Neural progenitor cell (in vitro differentiated cells): ENCODE measurements at regions not wholly inside any gene's neighbourhood (a gene's known extent, or its start where the extent isn't known, plus 50 kb on each side); places are given as distances from the start of the nearest gene placed in this dataset.

Experiments
- DNase-seq: peaks from one replicate; pipeline ENCODE4 v3.0.0-alpha.2; 2016; ENCODE audit warnings: low spot score
- H2AFZ ChIP-seq: fragments of 200-600 bp; sonication (generic); replicated peaks from 2 replicates; pipeline ENCODE4 v1.6.1; 2016; ENCODE audit warnings: antibody characterized with exemption
- H3F3A ChIP-seq: fragments of 200-600 bp; sonication (generic); 2 replicates; pipeline ENCODE4 v1.6.1; 2016; ENCODE audit warnings: antibody characterized with exemption, low read depth
- H3K27ac ChIP-seq: fragments of 200-600 bp; sonication (generic); 2 replicates; pipeline ENCODE4 v1.5.1; 2016; ENCODE audit warnings: mild to moderate bottlenecking
- H3K27me3 ChIP-seq: fragments of 200-600 bp; sonication (generic); 2 replicates; pipeline ENCODE4 v1.6.1; 2016; ENCODE audit warnings: mild to moderate bottlenecking, moderate library complexity
- H3K36me3 ChIP-seq: fragments of 200-600 bp; sonication (generic); 2 replicates; pipeline ENCODE4 v1.5.1; 2016
- H3K4me1 ChIP-seq: fragments of 200-600 bp; sonication (generic); 2 replicates; pipeline ENCODE4 v1.6.1; 2016; ENCODE audit warnings: mixed run types
- H3K4me2 ChIP-seq: fragments of 200-600 bp; sonication (generic); 2 replicates; pipeline ENCODE4 v1.6.1; 2016
- H3K4me3 ChIP-seq: fragments of 200-600 bp; sonication (generic); 2 replicates; pipeline ENCODE4 v1.5.1; 2016
- H3K79me2 ChIP-seq: fragments of 200-600 bp; sonication (generic); 2 replicates; pipeline ENCODE4 v1.6.1; 2016; ENCODE audit warnings: low read depth
- H3K9ac ChIP-seq: fragments of 200-600 bp; sonication (generic); 2 replicates; pipeline ENCODE4 v1.6.1; 2016
- H3K9me3 ChIP-seq: fragments of 200-600 bp; sonication (generic); 2 replicates; pipeline ENCODE4 v1.5.1; 2016; ENCODE audit warnings: low read depth
- H4K20me1 ChIP-seq: fragments of 200-600 bp; sonication (generic); 2 replicates; pipeline ENCODE4 v1.6.1; 2016; ENCODE audit warnings: low read depth
- H3K27ac Mint-ChIP-seq: 3 replicates; pipeline ENCODE4 v1.8.0; 2021; ENCODE audit warnings: mixed read lengths
- H3K27me3 Mint-ChIP-seq: 2 replicates; pipeline ENCODE4 v1.8.0; 2022; ENCODE audit warnings: low read depth, mild to moderate bottlenecking, inconsistent platforms, moderate library complexity, mixed read lengths; ENCODE audit not compliant: insufficient read depth
- H3K36me3 Mint-ChIP-seq: 3 replicates; pipeline ENCODE4 v1.8.0; 2021; ENCODE audit warnings: mixed read lengths
- H3K4me1 Mint-ChIP-seq: 3 replicates; pipeline ENCODE4 v1.8.0; 2021; ENCODE audit warnings: mixed read lengths
- H3K4me3 Mint-ChIP-seq: 3 replicates; pipeline ENCODE4 v1.8.0; 2021; ENCODE audit warnings: mild to moderate bottlenecking, moderate library complexity, mixed read lengths
- H3K9me3 Mint-ChIP-seq: 3 replicates; pipeline ENCODE4 v1.8.0; 2020; ENCODE audit warnings: mixed read lengths
- EZH2 ChIP-seq: fragments of 200-600 bp; sonication (generic); IDR thresholded peaks from 2 replicates; pipeline ENCODE4 v1.6.1; 2017; ENCODE audit warnings: antibody characterized with exemption, mild to moderate bottlenecking, moderate library complexity
- EZH2phosphoT487 ChIP-seq: fragments of 200-600 bp; sonication (generic); IDR thresholded peaks from 2 replicates; pipeline ENCODE4 v1.6.1; 2017; ENCODE audit warnings: antibody characterized with exemption
- TF ChIP-seq, protein P1 (sequence below): fragments of 200-600 bp; sonication (generic); IDR thresholded peaks from 2 replicates; pipeline ENCODE4 v1.5.1; 2017; ENCODE audit warnings: antibody characterized with exemption, mild to moderate bottlenecking

GRCh38 chr4:180205276-180205675 is 2037.9 kb upstream of the TENM3 start:
- Histone ChIP-seq H2AFZ (no peak overlapping the region), H3K79me2 (no peaks in the 10 kb centered on the region), H3K27ac (no peak overlapping the region), H3K4me1 (no peaks in the 10 kb centered on the region), H3F3A (no peaks in the 10 kb centered on the region), H3K4me2 (no peak overlapping the region), H3K9me3 (no peaks in the 10 kb centered on the region), H3K9ac (no peak overlapping the region), H3K27me3 (no peaks in the 10 kb centered on the region), H3K36me3 (no peaks in the 10 kb centered on the region), H3K4me3 (no peak overlapping the region), H4K20me1 (no peaks in the 10 kb centered on the region)
- H3K27ac Mint-ChIP-seq = no peak overlapping the region
- no peaks in the 10 kb centered on the region for H3K36me3 Mint-ChIP-seq
- TF ChIP-seq, protein P1, sequence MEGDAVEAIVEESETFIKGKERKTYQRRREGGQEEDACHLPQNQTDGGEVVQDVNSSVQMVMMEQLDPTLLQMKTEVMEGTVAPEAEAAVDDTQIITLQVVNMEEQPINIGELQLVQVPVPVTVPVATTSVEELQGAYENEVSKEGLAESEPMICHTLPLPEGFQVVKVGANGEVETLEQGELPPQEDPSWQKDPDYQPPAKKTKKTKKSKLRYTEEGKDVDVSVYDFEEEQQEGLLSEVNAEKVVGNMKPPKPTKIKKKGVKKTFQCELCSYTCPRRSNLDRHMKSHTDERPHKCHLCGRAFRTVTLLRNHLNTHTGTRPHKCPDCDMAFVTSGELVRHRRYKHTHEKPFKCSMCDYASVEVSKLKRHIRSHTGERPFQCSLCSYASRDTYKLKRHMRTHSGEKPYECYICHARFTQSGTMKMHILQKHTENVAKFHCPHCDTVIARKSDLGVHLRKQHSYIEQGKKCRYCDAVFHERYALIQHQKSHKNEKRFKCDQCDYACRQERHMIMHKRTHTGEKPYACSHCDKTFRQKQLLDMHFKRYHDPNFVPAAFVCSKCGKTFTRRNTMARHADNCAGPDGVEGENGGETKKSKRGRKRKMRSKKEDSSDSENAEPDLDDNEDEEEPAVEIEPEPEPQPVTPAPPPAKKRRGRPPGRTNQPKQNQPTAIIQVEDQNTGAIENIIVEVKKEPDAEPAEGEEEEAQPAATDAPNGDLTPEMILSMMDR = no peak
- TF ChIP-seq EZH2 = no peak
- H3K4me1 Mint-ChIP-seq = no peaks in the 10 kb centered on the region
- H3K4me3 Mint-ChIP-seq = no peak overlapping the region
- no peak for DNase-seq
- H3K9me3 Mint-ChIP-seq = no peaks in the 10 kb centered on the region
- H3K27me3 Mint-ChIP-seq = no peaks in the 10 kb centered on the region

- Histone ChIP-seq H3K4me1 (no peaks in the 10 kb centered on the region), H3K9me3 (no peaks in the 10 kb centered on the region), H2AFZ (no peak overlapping the region), H3K4me2 (no peak overlapping the region), H3K4me3 (no peak overlapping the region), H3K79me2 (no peaks in the 10 kb centered on the region), H3K9ac (no peak overlapping the region), H4K20me1 (no peaks in the 10 kb centered on the region), H3K27ac (no peak overlapping the region), H3K27me3 (no peaks in the 10 kb centered on the region), H3F3A (no peaks in the 10 kb centered on the region), H3K36me3 (no peaks in the 10 kb centered on the region)
- H3K9me3 Mint-ChIP-seq = no peaks in the 10 kb centered on the region
- no peaks in the 10 kb centered on the region for H3K27me3 Mint-ChIP-seq
- no peak for DNase-seq
- H3K36me3 Mint-ChIP-seq = no peaks in the 10 kb centered on the region
- no peak overlapping the region for H3K4me3 Mint-ChIP-seq
- H3K4me1 Mint-ChIP-seq = peaks cover 2% of the 10 kb centered on the region
- TF ChIP-seq EZH2phosphoT487 (no peak), EZH2 (no peak)
- TF ChIP-seq, protein P1 = no peak
- no peak overlapping the region for H3K27ac Mint-ChIP-seq
Observed at GRCh38 chr4:180207921-180208320, 2035.3 kb upstream of the TENM3 start.

GRCh38 chr4:180217070-180217469 is 2026.1 kb upstream of the TENM3 start:
- no peak overlapping the region for H3K4me3 ChIP-seq
- H3K79me2 ChIP-seq = no peaks in the 10 kb centered on the region
- DNase-seq = no peak
- no peak overlapping the region for H3K4me2 ChIP-seq
- H3F3A ChIP-seq = no peaks in the 10 kb centered on the region
- H3K4me1 ChIP-seq = no peaks in the 10 kb centered on the region
- TF ChIP-seq, protein P1 = no peak
- TF ChIP-seq EZH2 (no peak), EZH2phosphoT487 (no peak)
- no peaks in the 10 kb centered on the region for H3K27me3 ChIP-seq
- no peaks in the 10 kb centered on the region for H3K9me3 ChIP-seq
- H3K36me3 Mint-ChIP-seq = no peaks in the 10 kb centered on the region
- no peak overlapping the region for H2AFZ ChIP-seq
- H3K9me3 Mint-ChIP-seq = peaks cover 3% of the 10 kb centered on the region
- H3K9ac ChIP-seq = no peak overlapping the region
- no peak overlapping the region for H3K27ac Mint-ChIP-seq
- H4K20me1 ChIP-seq = no peaks in the 10 kb centered on the region
- no peaks in the 10 kb centered on the region for H3K36me3 ChIP-seq
- H3K4me1 Mint-ChIP-seq = peaks cover 6% of the 10 kb centered on the region
- no peak overlapping the region for H3K4me3 Mint-ChIP-seq
- H3K27me3 Mint-ChIP-seq = peaks cover 2% of the 10 kb centered on the region
- H3K27ac ChIP-seq = no peak overlapping the region

- no peak for DNase-seq
- Mint-ChIP-seq H3K9me3 (peaks cover 5% of the 10 kb centered on the region), H3K36me3 (no peaks in the 10 kb centered on the region), H3K4me3 (no peak overlapping the region), H3K27ac (no peak overlapping the region), H3K27me3 (peaks cover 2% of the 10 kb centered on the region), H3K4me1 (peaks cover 3% of the 10 kb centered on the region)
- no peaks in the 10 kb centered on the region for H3K79me2 ChIP-seq
- H3K4me3 ChIP-seq = no peak overlapping the region
- no peak overlapping the region for H3K4me2 ChIP-seq
- H4K20me1 ChIP-seq = no peaks in the 10 kb centered on the region
- no peaks in the 10 kb centered on the region for H3K27me3 ChIP-seq
- H3K36me3 ChIP-seq = no peaks in the 10 kb centered on the region
- no peak overlapping the region for H3K9ac ChIP-seq
- no peak for TF ChIP-seq EZH2
- no peak for TF ChIP-seq EZH2phosphoT487
- TF ChIP-seq, protein P1 = no peak
- no peaks in the 10 kb centered on the region for H3K4me1 ChIP-seq
- no peak overlapping the region for H2AFZ ChIP-seq
- H3F3A ChIP-seq = no peaks in the 10 kb centered on the region
- H3K27ac ChIP-seq = no peak overlapping the region
- no peaks in the 10 kb centered on the region for H3K9me3 ChIP-seq
Observed at GRCh38 chr4:180219080-180219479, 2024.1 kb upstream of the TENM3 start.
